ENCODE measurements at regions not wholly inside any gene's neighbourhood (a gene's known extent, or its start where the extent isn't known, plus 50 kb on each side); places are given as distances from the start of the nearest gene placed in this dataset.
"Not testable (repeated sequence)": the region's sequence is repeated elsewhere in the genome, so short reads cannot be mapped to it uniquely, and the experiment has no call there.

DNA sequence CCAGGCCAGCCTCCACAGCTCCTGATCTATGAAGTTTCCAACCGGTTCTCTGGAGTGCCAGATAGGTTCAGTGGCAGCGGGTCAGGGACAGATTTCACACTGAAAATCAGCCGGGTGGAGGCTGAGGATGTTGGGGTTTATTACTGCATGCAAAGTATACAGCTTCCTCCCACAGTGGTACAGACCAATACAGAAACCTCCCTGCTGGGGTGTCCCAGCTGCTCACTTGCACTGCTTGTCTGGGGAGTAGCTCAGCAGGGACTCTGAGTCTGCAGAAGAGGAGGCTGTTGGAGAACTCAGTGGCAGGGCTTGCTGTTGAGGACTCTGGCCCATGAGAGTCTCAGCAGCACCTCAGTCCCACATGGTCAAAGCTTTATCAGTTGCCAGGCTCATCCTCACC lies 1256.6 kb downstream of the RPIA start:
- TF ChIP-seq EZH2 (IDR thresholded peaks at IDR 0.05; ENCODE audit: borderline replicate concordance) = not testable (repeated sequence)
- TF ChIP-seq, protein P1, sequence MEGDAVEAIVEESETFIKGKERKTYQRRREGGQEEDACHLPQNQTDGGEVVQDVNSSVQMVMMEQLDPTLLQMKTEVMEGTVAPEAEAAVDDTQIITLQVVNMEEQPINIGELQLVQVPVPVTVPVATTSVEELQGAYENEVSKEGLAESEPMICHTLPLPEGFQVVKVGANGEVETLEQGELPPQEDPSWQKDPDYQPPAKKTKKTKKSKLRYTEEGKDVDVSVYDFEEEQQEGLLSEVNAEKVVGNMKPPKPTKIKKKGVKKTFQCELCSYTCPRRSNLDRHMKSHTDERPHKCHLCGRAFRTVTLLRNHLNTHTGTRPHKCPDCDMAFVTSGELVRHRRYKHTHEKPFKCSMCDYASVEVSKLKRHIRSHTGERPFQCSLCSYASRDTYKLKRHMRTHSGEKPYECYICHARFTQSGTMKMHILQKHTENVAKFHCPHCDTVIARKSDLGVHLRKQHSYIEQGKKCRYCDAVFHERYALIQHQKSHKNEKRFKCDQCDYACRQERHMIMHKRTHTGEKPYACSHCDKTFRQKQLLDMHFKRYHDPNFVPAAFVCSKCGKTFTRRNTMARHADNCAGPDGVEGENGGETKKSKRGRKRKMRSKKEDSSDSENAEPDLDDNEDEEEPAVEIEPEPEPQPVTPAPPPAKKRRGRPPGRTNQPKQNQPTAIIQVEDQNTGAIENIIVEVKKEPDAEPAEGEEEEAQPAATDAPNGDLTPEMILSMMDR (IDR thresholded peaks at IDR 0.05; ENCODE audit: poor library complexity) = not testable (repeated sequence)
